Neural progenitor cell (in vitro differentiated cells): ENCODE measurements at regions not wholly inside any gene's neighbourhood (a gene's known extent, or its start where the extent isn't known, plus 50 kb on each side); places are given as distances from the start of the nearest gene placed in this dataset.
"Not testable (repeated sequence)": the region's sequence is repeated elsewhere in the genome, so short reads cannot be mapped to it uniquely, and the experiment has no call there.

Experiments used
- DNase-seq: peaks from one replicate; pipeline ENCODE4 v3.0.0-alpha.2; 2016; ENCODE audit warnings: low spot score
- H2AFZ ChIP-seq: fragments of 200-600 bp; sonication (generic); replicated peaks from 2 replicates; pipeline ENCODE4 v1.6.1; 2016; ENCODE audit warnings: antibody characterized with exemption
- H3F3A ChIP-seq: fragments of 200-600 bp; sonication (generic); 2 replicates; pipeline ENCODE4 v1.6.1; 2016; ENCODE audit warnings: antibody characterized with exemption, low read depth
- H3K27ac ChIP-seq: fragments of 200-600 bp; sonication (generic); 2 replicates; pipeline ENCODE4 v1.5.1; 2016; ENCODE audit warnings: mild to moderate bottlenecking
- H3K27me3 ChIP-seq: fragments of 200-600 bp; sonication (generic); 2 replicates; pipeline ENCODE4 v1.6.1; 2016; ENCODE audit warnings: mild to moderate bottlenecking, moderate library complexity
- H3K36me3 ChIP-seq: fragments of 200-600 bp; sonication (generic); 2 replicates; pipeline ENCODE4 v1.5.1; 2016
- H3K4me1 ChIP-seq: fragments of 200-600 bp; sonication (generic); 2 replicates; pipeline ENCODE4 v1.6.1; 2016; ENCODE audit warnings: mixed run types
- H3K4me2 ChIP-seq: fragments of 200-600 bp; sonication (generic); 2 replicates; pipeline ENCODE4 v1.6.1; 2016
- H3K4me3 ChIP-seq: fragments of 200-600 bp; sonication (generic); 2 replicates; pipeline ENCODE4 v1.5.1; 2016
- H3K79me2 ChIP-seq: fragments of 200-600 bp; sonication (generic); 2 replicates; pipeline ENCODE4 v1.6.1; 2016; ENCODE audit warnings: low read depth
- H3K9ac ChIP-seq: fragments of 200-600 bp; sonication (generic); 2 replicates; pipeline ENCODE4 v1.6.1; 2016
- H3K9me3 ChIP-seq: fragments of 200-600 bp; sonication (generic); 2 replicates; pipeline ENCODE4 v1.5.1; 2016; ENCODE audit warnings: low read depth
- H4K20me1 ChIP-seq: fragments of 200-600 bp; sonication (generic); 2 replicates; pipeline ENCODE4 v1.6.1; 2016; ENCODE audit warnings: low read depth
- H3K27ac Mint-ChIP-seq: 3 replicates; pipeline ENCODE4 v1.8.0; 2021; ENCODE audit warnings: mixed read lengths
- H3K27me3 Mint-ChIP-seq: 2 replicates; pipeline ENCODE4 v1.8.0; 2022; ENCODE audit warnings: low read depth, mild to moderate bottlenecking, inconsistent platforms, moderate library complexity, mixed read lengths; ENCODE audit not compliant: insufficient read depth
- H3K36me3 Mint-ChIP-seq: 3 replicates; pipeline ENCODE4 v1.8.0; 2021; ENCODE audit warnings: mixed read lengths
- H3K4me1 Mint-ChIP-seq: 3 replicates; pipeline ENCODE4 v1.8.0; 2021; ENCODE audit warnings: mixed read lengths
- H3K4me3 Mint-ChIP-seq: 3 replicates; pipeline ENCODE4 v1.8.0; 2021; ENCODE audit warnings: mild to moderate bottlenecking, moderate library complexity, mixed read lengths
- H3K9me3 Mint-ChIP-seq: 3 replicates; pipeline ENCODE4 v1.8.0; 2020; ENCODE audit warnings: mixed read lengths
- EZH2 ChIP-seq: fragments of 200-600 bp; sonication (generic); IDR thresholded peaks from 2 replicates; pipeline ENCODE4 v1.6.1; 2017; ENCODE audit warnings: antibody characterized with exemption, mild to moderate bottlenecking, moderate library complexity
- EZH2phosphoT487 ChIP-seq: fragments of 200-600 bp; sonication (generic); IDR thresholded peaks from 2 replicates; pipeline ENCODE4 v1.6.1; 2017; ENCODE audit warnings: antibody characterized with exemption
- TF ChIP-seq, protein P1 (sequence below): fragments of 200-600 bp; sonication (generic); IDR thresholded peaks from 2 replicates; pipeline ENCODE4 v1.5.1; 2017; ENCODE audit warnings: antibody characterized with exemption, mild to moderate bottlenecking

DNA sequence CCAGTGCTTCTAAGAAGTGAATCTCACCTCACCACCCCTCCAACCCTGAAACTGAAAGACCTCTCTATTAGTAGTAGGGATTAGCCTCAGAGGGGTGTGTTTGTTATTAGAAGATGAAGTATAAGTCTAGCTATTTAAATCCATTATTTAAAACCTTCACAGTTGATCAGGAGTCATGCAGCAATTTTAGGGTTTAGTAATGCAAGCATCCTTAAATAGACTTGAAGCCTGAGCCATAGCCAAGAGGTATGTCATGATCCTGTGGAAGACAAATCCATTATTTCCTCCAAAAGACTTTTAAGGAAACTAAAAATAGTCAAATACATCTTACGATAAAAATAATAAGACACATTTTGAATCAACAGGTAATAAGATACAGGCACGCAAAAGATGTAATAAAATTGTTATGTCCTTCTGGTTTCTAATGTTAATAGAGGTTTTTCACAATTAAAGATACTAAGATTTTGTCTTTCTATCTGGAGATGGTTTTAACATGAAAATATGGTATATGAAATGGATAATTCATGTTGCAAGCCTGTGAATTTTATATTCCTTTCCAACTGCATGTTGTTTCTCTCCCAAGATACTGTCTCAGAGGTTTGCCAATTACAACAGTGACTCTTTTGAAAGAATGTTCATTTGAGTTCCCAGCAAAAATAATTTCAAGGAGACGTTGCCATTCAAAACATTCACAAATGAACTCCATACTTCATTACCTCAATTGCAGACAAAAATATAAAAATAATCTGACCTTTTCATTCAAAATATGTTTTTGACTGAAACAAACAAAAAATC, 68.0 kb downstream of the LUZP4 start:
- no peak overlapping the region for H2AFZ ChIP-seq
- H3K27ac ChIP-seq = no peak overlapping the region

DNA sequence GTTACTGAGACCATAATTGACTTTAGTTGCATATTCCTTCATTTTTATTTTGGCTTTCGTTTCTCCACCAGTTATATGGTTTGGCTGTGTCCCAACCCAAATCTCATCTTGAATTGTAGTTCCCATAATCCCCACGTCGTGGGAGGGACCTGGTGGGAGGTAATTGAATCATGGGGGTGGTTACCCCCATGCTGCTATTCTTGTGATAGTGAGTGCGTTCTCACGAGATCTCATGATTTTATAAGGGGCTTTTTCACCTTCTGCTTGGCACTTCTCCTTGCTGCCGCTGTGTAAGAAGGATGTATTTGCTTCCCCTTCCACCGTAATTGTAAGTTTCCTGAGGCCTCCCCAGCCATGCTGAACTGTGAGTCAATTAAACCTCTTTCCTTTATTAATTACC, 70.0 kb downstream of the LUZP4 start:
- H3F3A ChIP-seq, H3K27me3 Mint-ChIP-seq, H3K4me2 ChIP-seq, H2AFZ ChIP-seq, H3K27me3 ChIP-seq, H3K36me3 ChIP-seq, H3K9me3 Mint-ChIP-seq, H3K27ac Mint-ChIP-seq, H3K79me2 ChIP-seq, DNase-seq, H3K9me3 ChIP-seq, H4K20me1 ChIP-seq, H3K4me3 ChIP-seq, H3K4me1 ChIP-seq, H3K9ac ChIP-seq, H3K4me3 Mint-ChIP-seq, H3K27ac ChIP-seq, H3K36me3 Mint-ChIP-seq: not testable (repeated sequence)
- H3K4me1 Mint-ChIP-seq = peaks cover 17% of the 10 kb centered on the region

More for the DNA sequence above, 68.0 kb downstream of the LUZP4 start:
- Histone ChIP-seq H3K4me2 (no peak overlapping the region), H3K27me3 (no peaks in the 10 kb centered on the region), H3K9ac (no peak overlapping the region), H3K9me3 (no peaks in the 10 kb centered on the region), H3F3A (no peaks in the 10 kb centered on the region), H3K36me3 (no peaks in the 10 kb centered on the region), H4K20me1 (no peaks in the 10 kb centered on the region), H3K4me1 (no peaks in the 10 kb centered on the region), H3K79me2 (no peaks in the 10 kb centered on the region), H3K4me3 (no peak overlapping the region)
- DNase-seq = no peak
- H3K4me1 Mint-ChIP-seq = no peaks in the 10 kb centered on the region
- peaks cover 2% of the 10 kb centered on the region for H3K27me3 Mint-ChIP-seq
- TF ChIP-seq EZH2phosphoT487 (no peak), EZH2 (no peak)
- TF ChIP-seq, protein P1, sequence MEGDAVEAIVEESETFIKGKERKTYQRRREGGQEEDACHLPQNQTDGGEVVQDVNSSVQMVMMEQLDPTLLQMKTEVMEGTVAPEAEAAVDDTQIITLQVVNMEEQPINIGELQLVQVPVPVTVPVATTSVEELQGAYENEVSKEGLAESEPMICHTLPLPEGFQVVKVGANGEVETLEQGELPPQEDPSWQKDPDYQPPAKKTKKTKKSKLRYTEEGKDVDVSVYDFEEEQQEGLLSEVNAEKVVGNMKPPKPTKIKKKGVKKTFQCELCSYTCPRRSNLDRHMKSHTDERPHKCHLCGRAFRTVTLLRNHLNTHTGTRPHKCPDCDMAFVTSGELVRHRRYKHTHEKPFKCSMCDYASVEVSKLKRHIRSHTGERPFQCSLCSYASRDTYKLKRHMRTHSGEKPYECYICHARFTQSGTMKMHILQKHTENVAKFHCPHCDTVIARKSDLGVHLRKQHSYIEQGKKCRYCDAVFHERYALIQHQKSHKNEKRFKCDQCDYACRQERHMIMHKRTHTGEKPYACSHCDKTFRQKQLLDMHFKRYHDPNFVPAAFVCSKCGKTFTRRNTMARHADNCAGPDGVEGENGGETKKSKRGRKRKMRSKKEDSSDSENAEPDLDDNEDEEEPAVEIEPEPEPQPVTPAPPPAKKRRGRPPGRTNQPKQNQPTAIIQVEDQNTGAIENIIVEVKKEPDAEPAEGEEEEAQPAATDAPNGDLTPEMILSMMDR = no peak
- H3K4me3 Mint-ChIP-seq = no peak overlapping the region
- no peak overlapping the region for H3K27ac Mint-ChIP-seq
- no peaks in the 10 kb centered on the region for H3K9me3 Mint-ChIP-seq
- H3K36me3 Mint-ChIP-seq = no peaks in the 10 kb centered on the region

DNA sequence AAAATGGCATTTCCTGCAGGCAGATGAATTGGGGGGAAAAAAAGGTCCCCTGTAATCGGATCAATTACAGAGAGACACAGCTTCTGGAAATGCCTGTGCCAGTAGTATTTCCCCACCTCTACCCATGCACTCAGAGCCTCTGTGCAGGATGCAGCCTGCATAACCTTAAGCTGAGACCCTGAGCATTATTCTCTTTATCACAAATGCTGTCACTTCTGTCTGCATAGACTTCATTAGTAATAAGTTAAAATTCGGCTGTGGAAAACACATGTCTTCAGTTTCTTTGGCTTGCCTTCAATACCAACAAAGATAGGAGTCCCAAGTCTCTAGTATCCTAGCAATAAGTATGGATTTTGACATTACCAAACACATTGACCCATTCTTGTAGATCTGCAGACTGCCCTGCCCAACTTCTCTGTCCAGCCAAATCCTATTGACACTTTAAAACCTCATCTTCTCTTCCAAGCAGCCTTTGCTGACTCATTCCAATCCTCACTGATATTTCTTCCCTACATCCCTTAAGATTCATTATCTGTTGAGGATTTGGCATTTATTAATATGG, 70.8 kb downstream of the LUZP4 start:
- Histone ChIP-seq H3K4me1 (peaks cover 5% of the 10 kb centered on the region), H2AFZ (no peak overlapping the region), H3F3A (no peaks in the 10 kb centered on the region), H3K4me3 (no peak overlapping the region), H3K9ac (no peak overlapping the region), H3K79me2 (no peaks in the 10 kb centered on the region), H3K9me3 (no peaks in the 10 kb centered on the region), H3K27me3 (no peaks in the 10 kb centered on the region), H3K4me2 (no peak overlapping the region), H3K27ac (no peak overlapping the region), H4K20me1 (no peaks in the 10 kb centered on the region), H3K36me3 (no peaks in the 10 kb centered on the region)
- Mint-ChIP-seq H3K9me3 (no peaks in the 10 kb centered on the region), H3K4me3 (no peak overlapping the region), H3K4me1 (peaks cover 24% of the 10 kb centered on the region), H3K27me3 (peaks cover 4% of the 10 kb centered on the region), H3K27ac (no peak overlapping the region), H3K36me3 (no peaks in the 10 kb centered on the region)
- TF ChIP-seq, protein P1 = no peak
- TF ChIP-seq EZH2phosphoT487 (no peak), EZH2 (no peak)
- DNase-seq = no peak
